ENCODE measurements at regions not wholly inside any gene's neighbourhood (a gene's known extent, or its start where the extent isn't known, plus 50 kb on each side); places are given as distances from the start of the nearest gene placed in this dataset.

DNA sequence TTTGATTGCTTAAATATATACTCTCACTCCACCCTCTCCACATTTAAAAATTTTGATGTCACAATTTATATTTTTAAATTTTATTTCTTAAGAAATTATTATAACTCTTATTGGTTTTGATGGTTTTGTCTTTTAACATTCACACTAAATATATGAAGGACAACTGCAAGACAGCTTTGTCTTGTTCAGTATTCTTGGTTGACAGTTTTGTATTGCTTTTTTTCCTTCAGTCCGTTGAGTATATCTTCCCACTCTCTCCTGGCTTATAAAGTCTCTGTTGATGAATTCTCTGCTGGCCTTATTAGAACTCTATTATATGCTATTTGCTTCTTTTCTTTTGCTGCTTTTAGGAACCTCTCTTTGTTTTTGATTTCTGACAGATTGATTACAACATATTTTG lies 392.2 kb downstream of the C6orf118 start:
- no peak for DNase-seq (ENCODE audit: low read depth)

DNA sequence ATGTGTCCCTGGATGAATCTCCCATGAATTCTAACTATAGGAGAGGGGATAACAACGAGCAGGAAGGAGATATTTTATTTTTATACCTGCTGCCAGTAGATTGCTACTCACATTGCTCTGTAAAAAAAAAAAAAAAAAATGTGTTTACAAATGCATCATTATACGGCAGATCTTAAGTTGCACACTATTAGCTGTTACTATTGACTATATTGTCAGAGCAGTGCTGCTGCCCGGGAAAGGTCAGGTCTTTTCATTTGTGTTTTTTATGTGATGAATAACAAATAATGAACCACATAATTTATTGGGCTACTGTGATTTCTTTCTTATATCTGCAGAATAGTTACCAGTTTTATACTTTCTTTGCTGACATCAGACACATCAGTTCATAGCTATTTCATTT lies 393.3 kb downstream of the C6orf118 start:
- DNase-seq (ENCODE audit: low read depth) = no peak

DNA sequence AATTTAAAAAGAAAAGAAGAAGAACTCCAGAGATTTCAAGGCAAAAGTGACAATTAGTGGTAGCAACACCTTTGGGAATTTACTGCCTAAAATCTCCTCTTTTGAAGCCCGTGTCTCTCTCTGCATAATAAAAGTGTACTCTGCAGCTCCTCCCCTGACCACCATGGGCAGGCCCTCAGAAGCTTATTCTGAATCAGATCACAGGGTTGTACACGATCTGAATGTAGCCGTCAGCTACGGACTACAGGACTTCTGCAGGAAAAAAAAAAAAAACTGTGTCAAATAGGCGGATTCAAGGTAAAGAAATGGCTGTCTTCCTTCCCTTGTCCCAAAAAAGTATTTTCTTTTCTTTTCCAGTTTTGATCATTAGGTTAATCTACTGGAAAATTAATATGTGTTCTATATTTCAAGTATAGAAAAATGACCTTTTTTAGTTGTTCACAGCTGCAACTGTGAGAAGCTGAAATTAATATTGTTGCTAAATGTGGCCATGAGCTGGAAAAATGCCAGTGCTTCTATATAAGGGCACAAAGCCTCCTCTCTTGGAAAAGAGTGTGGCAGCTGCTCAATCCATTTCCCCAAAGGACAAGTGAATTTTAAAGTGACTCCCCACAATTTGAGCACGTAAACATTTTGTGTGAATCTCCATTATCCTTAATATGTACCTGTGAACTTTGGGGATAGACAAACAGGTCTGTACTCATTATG lies 397.4 kb downstream of the C6orf118 start:
- DNase-seq (ENCODE audit: low read depth) = no peak

DNA sequence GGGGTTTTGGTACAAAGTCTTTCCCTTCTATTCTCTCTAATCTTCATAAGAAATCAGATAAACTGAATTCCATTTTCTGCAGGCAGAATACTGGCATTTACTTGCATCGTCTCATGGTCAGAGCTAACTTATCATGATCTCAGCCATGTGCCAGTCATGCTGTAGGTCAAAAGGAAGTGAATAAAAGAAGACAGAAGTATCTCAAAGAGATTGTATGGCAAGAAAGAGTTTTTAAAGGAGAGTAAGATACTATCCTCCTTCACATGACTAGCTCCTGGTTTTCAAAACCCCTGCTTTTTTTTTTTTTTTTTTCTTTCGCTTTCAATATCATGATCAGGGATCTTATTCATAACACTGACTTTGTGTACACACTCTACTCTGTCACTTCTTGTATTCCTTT lies 398.3 kb downstream of the C6orf118 start:
- DNase-seq (ENCODE audit: low read depth) = no peak

DNA sequence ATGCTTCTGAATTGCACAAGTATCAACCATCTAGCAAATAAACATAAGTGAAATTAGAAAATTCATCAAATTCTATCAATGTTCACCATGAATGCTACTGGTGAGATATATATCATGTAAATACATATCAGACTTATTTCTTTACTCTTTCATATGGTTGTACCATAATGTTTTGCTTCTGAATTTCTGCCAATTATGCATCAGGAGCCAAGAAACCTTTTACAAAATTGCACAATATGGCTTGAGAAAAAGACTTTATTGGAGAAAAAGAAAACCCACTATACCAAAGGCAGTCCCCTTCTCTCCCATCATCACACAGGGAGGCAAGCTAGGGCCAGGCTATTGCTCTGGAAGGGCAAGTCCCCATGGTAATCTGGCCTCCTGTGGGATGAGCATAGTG lies 402.6 kb downstream of the C6orf118 start:
- no peak for DNase-seq (ENCODE audit: low read depth)

DNA sequence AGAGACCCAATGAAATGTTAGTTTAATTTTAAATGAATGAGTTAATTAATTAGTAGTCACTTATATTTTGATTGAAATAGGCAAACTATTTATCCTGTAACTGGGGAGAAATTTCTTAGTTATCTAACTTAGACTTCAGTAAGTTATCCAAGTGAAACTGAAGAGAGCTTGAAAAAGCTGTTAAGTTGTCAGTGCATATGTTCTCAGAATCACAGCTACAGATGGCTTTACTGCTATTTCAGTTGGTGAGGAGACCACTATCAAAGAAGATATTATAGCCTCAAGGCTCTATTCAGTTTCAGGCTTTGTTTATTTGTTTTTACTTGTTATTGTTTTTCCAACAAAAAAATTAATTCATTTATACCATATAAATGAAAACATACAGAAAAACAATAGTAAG lies 404.1 kb downstream of the C6orf118 start:
- no peak for DNase-seq (ENCODE audit: low read depth)

DNA sequence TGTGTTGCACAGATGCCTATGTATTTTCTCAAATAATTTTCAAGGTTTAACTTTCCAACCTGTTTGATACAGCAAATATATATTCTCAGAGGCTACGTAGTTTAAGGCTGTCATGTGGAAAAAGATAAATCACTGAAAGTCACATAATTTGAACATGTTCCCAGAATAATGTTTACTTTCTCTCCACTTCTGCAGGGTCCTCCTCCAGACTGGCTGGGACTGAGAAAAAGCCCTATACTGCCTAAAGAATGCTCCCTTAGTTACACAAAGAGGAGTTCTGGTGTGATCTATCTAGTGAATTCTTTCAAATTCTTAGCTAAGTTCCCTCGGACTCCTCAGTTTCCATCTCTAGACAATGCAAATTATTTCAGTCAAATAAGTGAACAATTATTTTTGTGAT lies 411.0 kb downstream of the C6orf118 start:
- DNase-seq (ENCODE audit: low read depth) = no peak

DNA sequence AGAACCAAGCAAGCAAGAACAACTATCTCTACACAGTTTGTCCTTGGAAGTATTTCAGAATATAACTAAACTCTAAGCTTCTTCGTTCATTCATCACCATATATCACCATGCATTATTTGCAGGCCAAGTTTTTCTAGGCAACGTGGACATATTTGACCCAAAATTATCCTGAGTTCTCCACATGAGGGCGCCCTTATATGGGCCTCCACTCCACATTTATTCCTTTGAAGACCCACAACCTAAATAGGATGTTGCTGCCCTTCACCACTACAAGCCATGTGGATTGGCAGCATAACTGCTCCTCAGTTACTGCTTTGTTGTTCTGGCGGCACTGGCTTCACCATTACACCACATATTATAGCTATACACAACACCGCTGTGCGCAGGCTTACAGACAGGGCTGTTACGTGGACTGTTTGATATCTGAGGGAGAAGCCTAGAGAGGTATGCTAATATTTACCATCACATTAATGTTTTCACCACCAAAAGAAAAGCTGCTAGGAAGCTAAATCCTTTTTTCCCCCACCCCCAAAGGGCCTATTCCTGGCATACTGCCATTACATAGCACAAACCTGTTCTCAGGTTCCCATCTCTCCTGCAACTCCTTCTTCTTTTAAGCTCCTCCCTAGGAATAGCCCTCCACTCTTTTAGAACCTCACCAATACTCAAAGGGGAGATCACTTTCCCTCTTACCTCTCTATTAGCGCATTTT lies 411.7 kb downstream of the C6orf118 start:
- DNase-seq (ENCODE audit: low read depth) = no peak

DNA sequence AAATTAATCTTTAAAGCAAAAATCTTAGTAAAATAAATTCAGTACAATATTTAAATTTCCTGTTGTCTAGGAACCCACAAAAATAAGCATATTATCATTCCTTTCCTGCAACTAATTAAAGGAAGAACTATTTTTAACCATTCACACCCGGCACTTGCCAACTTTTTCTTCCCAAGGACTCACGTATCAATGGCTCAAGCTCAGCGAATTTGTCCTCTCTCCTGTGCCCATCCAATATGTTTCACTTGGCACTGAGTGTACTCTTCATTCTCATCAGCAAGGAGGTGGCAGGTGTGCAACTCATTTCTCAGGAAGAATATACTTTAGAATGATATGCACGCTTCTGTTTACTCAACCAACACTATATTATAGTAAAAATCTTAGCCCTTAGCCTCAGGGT lies 419.4 kb downstream of the C6orf118 start:
- DNase-seq (ENCODE audit: low read depth) = no peak

DNA sequence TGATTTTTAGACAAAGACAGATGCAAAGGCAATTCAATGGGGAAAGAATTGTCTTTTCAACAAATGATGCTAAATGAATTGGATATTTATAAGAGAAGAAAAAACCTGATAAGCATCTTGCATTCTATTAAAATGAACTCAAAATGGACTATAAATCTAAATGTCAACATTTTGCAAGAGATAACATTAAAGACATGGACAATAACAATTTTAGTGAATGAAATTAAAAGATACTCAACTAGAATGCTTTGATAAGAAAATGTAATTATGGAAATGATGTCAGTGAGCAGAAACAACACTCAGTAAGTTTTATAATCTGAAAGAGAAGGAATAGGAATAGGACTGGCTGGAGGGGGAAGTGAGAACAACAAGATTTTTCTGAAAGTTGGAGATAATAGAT lies 421.7 kb downstream of the C6orf118 start:
- no peak for DNase-seq (ENCODE audit: low read depth)

DNA sequence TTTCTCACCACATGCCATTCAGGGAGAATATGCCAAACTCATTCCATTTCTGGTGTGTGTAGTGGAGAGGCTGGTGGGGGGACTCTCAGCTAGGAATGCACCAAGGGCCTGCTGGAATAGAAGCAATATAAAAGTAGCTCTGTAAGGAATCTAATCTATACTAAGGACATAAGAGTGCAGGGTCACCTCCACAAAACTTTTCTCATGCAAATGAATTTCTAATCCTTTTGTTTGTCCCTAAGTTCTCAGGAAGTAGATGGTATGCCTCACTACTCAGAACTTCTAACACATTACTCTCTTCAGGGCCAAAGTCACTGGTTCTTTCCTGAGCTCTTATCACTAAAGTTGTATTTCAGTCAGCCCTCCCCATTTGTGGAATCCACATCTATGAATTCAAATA lies 427.2 kb downstream of the C6orf118 start:
- no peak for DNase-seq (ENCODE audit: low read depth)

DNA sequence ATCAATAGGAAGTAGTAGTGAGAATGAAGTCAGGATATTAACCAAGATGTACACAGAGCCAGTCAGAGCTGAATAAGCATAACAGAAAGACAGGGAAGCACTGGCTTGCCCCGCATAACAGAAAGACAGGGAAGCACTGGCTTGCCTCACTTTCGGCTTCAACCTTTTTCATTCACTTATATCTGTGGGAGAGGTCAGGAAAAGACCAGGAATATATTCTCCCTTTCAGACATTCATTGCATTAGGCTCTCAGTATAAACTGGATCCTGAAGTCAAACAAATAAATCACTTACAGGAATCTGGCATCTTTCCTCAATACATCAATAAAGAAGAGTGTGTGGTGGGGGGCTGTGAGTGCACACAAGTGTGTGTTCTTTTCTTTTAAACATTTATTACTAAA lies 437.6 kb downstream of the C6orf118 start:
- DNase-seq (ENCODE audit: low read depth) = no peak

DNA sequence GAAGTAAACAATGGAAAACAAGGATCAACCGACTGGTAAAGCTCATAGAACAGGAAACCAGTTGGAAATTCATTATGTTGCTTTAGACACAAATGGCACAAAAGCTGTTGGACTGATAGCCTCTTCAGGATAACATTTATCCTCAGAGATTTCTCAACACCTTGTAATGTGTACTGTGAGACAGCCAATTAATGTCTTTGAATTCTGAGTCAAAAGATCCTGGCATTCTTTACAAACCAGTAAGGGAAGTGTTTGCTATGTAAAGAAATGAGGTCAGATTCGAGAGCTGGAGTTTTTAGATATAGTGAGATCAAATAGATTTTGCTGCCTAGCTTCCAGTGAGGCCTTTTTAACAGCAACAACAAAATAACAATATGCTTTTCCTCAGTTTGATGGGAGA lies 439.2 kb downstream of the C6orf118 start:
- DNase-seq (ENCODE audit: low read depth) = no peak

DNA sequence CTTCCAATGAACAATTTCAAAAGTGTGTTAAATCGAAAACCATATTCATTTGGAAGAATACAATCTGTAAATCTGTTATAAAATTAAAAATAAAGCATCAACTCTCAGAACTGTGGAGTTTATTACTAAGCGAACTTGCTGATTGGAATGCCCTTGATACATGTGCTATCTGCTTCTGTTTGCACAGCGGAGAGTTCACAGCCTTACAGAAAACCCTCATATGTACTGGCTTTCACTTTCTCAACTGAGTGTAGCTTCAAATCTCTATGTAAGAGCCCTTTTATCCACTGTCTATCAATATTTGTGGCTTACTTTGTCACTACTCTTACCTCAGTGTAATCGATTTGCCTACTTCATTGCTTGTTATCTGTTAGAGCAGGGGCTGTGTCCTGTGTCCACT lies 447.4 kb downstream of the C6orf118 start:
- DNase-seq (ENCODE audit: low read depth) = no peak

DNA sequence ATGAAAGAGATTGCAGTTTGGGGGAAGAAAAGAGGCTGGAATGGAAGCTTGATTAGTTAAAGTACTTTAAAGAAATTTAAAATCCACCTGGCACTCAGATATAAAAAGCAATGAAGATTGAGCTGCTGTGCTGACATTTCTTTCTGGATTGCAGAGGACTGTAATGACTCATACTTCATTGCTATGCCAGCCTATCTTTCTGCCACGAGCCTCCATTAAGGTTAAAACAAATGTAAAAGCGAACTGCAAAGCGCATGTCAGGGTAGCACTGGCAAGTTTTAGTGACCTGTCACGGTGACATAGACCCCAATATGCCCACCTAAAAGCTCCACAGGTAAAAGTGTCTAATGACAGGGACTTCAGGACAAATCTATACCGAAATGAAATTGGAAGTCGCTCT lies 449.6 kb downstream of the C6orf118 start:
- DNase-seq (ENCODE audit: low read depth) = no peak

DNA sequence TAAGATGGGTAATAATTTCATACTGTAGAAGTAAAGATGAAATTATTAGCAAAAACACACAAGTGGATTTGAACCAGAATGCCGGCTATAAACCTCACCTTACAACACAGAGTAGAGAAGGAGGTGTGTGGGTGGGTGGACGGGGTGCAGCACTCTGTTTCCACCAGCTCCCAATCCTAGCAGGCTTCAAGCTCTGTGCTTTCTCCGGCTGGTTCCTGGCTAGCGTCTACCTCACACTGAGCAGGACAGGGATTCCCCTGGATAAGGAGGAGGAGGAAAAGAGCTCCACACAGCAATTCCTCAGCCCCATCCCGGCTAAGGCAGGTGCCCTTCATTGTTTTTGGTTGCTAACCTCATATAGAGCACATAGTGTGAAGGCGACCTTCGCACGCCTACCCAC lies 453.3 kb downstream of the C6orf118 start:
- no peak for DNase-seq (ENCODE audit: low read depth)

DNA sequence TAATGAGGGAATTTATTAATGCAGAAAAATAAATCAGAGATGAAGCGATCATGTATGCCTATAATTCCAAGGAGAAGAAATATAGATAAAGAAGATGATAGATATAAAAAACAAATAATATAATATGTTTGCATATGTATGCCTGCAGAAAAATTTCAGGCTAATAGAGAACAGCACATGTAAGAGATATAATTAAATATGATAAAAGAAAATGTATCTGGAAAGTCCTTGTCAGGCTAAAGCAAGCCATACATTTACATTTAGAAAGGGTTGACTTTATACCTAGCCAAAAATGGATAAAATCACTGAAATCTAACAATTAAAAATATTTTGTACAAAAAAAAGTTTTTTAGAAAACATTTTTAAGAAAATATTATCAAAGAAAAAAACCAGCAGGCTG lies 454.1 kb downstream of the C6orf118 start:
- no peak for DNase-seq (ENCODE audit: low read depth)

DNA sequence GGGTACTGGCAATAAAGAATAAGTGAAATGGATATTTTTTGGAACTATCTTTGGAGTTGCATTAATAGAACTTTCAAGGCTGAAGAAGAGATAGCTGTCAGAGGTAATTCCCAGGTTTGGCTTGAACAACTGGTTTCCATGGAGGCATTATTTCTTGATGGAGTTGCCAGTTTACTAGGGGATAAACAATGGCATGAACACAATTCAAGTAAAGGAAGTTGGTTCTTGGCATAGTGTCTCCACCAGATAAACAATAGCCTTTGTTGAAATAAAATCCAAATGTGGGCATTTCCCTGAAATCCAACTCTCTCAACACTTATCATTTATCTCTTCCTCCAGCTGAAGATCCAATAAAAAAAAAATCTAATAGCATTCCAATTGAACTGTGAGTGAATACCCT lies 454.9 kb downstream of the C6orf118 start:
- no peak for DNase-seq (ENCODE audit: low read depth)

DNA sequence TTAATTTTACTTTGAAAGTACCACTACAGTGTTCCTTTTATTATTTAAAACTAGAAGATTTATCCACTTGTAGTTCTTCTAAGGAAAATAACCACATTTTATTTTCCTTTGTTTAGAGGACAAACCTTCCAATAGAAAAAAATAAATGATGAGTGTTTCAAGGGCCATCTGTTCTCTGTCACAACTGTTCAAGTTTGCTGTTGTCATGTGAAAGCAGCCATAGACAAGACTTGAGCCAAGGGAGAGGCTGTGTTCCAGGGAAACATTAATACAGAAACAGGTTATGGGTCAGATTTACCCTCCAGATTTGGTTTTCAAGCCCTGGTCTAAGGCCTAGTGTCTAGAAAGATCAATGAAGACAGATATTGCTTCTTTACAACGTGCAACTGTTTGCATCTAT lies 463.6 kb downstream of the C6orf118 start:
- no peak for DNase-seq (ENCODE audit: low read depth)

DNA sequence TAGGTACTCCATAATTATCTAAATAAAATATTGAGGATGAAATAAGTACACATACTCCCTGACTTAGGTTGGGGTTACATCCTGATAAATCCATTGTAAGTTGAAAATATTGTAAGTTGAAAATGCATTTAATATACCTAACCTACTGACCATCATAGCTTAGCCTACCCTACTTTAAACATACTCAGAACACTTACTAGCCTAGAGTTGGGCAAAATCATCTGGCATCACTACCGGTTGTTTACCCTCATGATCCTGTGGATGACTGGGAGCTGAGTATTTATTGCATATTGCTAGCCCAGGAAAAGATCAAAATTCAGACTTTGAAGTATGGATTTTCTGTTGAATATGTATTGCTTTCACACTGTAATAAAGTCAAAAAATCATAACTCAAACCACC lies 467.3 kb downstream of the C6orf118 start:
- no peak for DNase-seq (ENCODE audit: low read depth)

DNA sequence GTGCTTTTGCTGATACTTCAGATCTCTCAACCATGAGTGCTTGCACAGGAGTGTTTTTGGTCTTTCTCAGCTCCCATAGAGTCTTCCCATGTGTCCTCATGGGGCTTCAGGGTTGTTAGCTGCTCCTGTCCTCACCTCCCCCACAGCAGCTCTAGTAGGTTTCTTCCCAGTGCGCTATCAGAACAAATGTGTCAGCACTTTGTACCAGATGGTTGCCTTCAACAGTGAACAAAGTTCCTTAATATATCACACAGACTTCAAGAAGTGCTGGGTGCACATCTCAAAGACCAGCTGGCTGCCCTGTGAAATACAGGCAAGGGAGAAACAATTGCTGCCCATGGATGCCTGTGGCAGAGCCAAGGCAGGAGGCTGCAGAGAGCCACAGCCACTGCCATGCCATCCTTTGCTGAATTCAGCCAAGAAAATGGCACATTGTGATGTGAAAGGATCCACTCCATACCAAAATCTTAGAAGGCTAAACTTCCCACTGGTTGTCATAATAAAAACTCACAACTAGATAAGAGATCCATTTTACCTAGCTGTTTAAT lies 471.3 kb downstream of the C6orf118 start:
- DNase-seq (ENCODE audit: low read depth) = no peak

DNA sequence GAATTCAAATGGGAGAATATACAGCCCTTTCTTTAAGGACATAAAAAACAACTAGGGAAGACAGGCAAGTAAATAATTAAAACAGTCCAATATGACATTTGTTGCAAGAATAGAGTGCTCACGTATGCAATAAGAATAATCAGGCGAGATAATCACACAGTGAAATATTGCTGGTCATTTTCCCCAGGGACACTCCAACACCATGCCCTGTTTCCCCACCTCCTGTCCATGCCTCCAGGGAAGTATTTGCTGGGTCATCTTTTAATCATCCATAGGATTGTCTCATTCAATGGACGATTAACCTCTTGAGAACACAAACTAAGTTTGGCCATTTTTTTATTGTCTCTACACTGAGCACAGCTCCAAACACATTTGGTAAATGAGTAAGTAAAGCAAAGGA lies 472.9 kb downstream of the C6orf118 start:
- no peak for DNase-seq (ENCODE audit: low read depth)

DNA sequence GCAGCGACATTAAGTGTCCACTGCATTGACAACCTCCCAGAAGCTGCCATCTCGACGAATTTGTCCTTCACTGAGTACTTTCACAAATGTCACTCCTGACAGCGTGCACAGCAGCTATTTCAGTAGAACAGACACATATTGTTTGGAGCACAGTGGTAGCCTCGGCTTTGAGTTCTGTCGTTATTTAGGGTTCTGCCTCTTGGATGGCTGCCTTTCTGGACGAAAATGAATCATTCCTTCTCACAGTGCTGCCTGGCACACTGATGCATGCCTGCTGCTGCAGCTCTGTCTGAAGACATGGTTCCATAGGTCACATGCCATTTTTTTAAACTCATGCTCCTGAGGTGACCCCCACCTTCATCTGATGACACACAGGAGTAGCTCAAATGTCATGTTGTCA lies 477.0 kb downstream of the C6orf118 start:
- DNase-seq (ENCODE audit: low read depth) = no peak

DNA sequence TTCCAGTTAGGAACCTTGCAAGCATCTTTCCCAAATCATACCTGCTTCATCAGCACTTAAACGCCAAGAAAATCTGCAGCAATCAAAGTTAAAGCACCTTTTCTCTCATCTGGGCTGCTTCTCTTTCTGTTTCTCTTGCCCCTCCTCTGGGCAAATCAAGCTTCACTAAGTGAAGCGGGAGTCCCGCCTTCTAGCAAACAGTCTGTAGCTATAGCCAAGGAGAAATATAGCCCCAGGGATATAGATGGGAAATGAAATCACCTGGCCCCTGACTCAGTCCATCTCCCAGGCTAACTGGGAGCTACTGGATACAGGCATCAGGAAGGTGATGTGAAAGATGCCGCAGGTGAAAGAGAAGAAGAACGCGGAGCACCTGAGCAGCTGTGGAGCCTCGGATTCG lies 481.9 kb downstream of the C6orf118 start:
- DNase-seq (ENCODE audit: low read depth) = no peak
